B cell (primary cell): ENCODE measurements at regions not wholly inside any gene's neighbourhood (a gene's known extent, or its start where the extent isn't known, plus 50 kb on each side); places are given as distances from the start of the nearest gene placed in this dataset.

Experiments
- ATAC-seq: fragments of 200-7000 bp; cut with Tn5 transposase; one replicate; pipeline ENCODE4 v1.10.0; 2021; ENCODE audit warnings: low read depth, mild to moderate bottlenecking, moderate number of reproducible peaks, moderate library complexity
- CTCF ChIA-PET: fragments of 350-600 bp; sonication (Branson Sonifier 250); formaldehyde crosslinking; loops from one replicate; lab custom pipeline; 2021; ENCODE audit warnings: antibody characterized with exemption, inconsistent platforms; lab: Charles Lee
- POLR2A ChIA-PET: fragments of 350-600 bp; sonication (Branson Sonifier 250); formaldehyde crosslinking; loops from one replicate; lab custom pipeline; 2021; ENCODE audit warnings: antibody characterized with exemption; lab: Charles Lee
- DNase-seq: peaks from one replicate; pipeline ENCODE4 v3.0.0; 2013
- H2AFZ ChIP-seq: 2 replicates; pipeline ENCODE4 v1.6.1; 2012; ENCODE audit warnings: mild to moderate bottlenecking, low read depth, low read length; ENCODE audit not compliant: insufficient read depth, poor library complexity, severe bottlenecking
- H3K27ac ChIP-seq, 2 donors: 1 replicate in 1 of 2; 2 replicates in 1 of 2; pipeline ENCODE4 v1.5.1; 2012 to 2013; ENCODE audit warnings: low read length in 2 of 2, mild to moderate bottlenecking in 2 of 2, moderate library complexity in 1 of 2
- H3K27me3 ChIP-seq, 4 experiments: fragments of 200-600 bp in 1 of 4; sonication (generic) in 1 of 4; replicated peaks in 1 of 4; 1 replicate in 2 of 4; 2 replicates in 2 of 4; pipeline versions ENCODE4 v1.6.1 to v1.7.0; 2013 to 2016; ENCODE audit warnings: low read length in 3 of 4, mild to moderate bottlenecking in 2 of 4, mixed read lengths in 1 of 4, moderate library complexity in 1 of 4; ENCODE audit not compliant: insufficient read depth in 4 of 4, control insufficient read depth in 3 of 4; ENCODE audit errors: control extremely low read depth in 1 of 4
- H3K36me3 ChIP-seq, 2 experiments: replicated peaks in 1 of 2; 1 replicate in 1 of 2; 2 replicates in 1 of 2; pipeline versions ENCODE4 v1.6.1 to v1.7.1; 2013; ENCODE audit warnings: low read length in 1 of 2; ENCODE audit not compliant: insufficient read depth in 2 of 2, control insufficient read depth in 1 of 2; ENCODE audit errors: control extremely low read depth in 1 of 2, extremely low read depth in 1 of 2
- H3K4me1 ChIP-seq, 2 donors: fragments of 200-600 bp in 1 of 2; sonication (generic) in 1 of 2; 1 replicate in 1 of 2; 2 replicates in 1 of 2; pipeline versions ENCODE4 v1.5.1 to v1.6.1; 2013 to 2017; ENCODE audit warnings: low read length in 2 of 2; ENCODE audit not compliant: control insufficient read depth in 2 of 2, insufficient read depth in 2 of 2
- H3K4me2 ChIP-seq: replicated peaks from 2 replicates; pipeline ENCODE3; 2012; ENCODE audit warnings: mild to moderate bottlenecking, low read depth, low read length; ENCODE audit not compliant: poor library complexity, severe bottlenecking
- H3K4me3 ChIP-seq, 5 experiments: fragments of 200-600 bp in 1 of 5; sonication (generic) in 1 of 5; 1 replicate in 3 of 5; 2 replicates in 2 of 5; pipeline versions ENCODE4 v1.5.1 to v1.7.0; 2011 to 2016; ENCODE audit warnings: low read length in 4 of 5, mild to moderate bottlenecking in 4 of 5, low read depth in 2 of 5, control low read depth in 1 of 5, moderate library complexity in 1 of 5; ENCODE audit not compliant: insufficient read depth in 1 of 5; ENCODE audit errors: control extremely low read depth in 1 of 5, extremely low read depth in 1 of 5
- H3K79me2 ChIP-seq: fragments of 200-600 bp; sonication (generic); one replicate; pipeline ENCODE4 v1.6.0; 2016; ENCODE audit warnings: low read length; ENCODE audit not compliant: control insufficient read depth, insufficient read depth
- H3K9ac ChIP-seq: fragments of 200-600 bp; sonication (generic); 2 replicates; pipeline ENCODE4 v1.6.1; 2017; ENCODE audit warnings: mild to moderate bottlenecking, low read length, moderate library complexity
- H3K9me3 ChIP-seq, 3 donors: one replicate each; pipeline versions ENCODE4 v1.6.1 to v1.7.1; 2013; ENCODE audit warnings: low read length in 2 of 3; ENCODE audit not compliant: control insufficient read depth in 2 of 3, insufficient read depth in 1 of 3; ENCODE audit errors: control extremely low read depth in 1 of 3
- H4K20me1 ChIP-seq: 2 replicates; pipeline ENCODE4 v1.6.0; 2012; ENCODE audit warnings: mild to moderate bottlenecking, low read length; ENCODE audit not compliant: insufficient read depth, control insufficient read depth, poor library complexity, severe bottlenecking
- H3K27ac Mint-ChIP-seq: one replicate; pipeline ENCODE4 v1.8.0; 2021; ENCODE audit warnings: mixed read lengths
- H3K27me3 Mint-ChIP-seq: one replicate; pipeline ENCODE4 v1.8.0; 2021; ENCODE audit warnings: mixed read lengths
- H3K4me1 Mint-ChIP-seq: one replicate; pipeline ENCODE4 v1.8.0; 2021; ENCODE audit warnings: mixed read lengths
- H3K4me3 Mint-ChIP-seq: one replicate; pipeline ENCODE4 v1.8.0; 2021; ENCODE audit warnings: mixed read lengths
- H3K9me3 Mint-ChIP-seq: one replicate; pipeline ENCODE4 v1.8.0; 2022; ENCODE audit warnings: mixed read lengths; ENCODE audit not compliant: insufficient read depth
- EZH2 ChIP-seq: IDR thresholded peaks from 2 replicates; pipeline ENCODE4 v1.6.1; 2012; ENCODE audit warnings: borderline replicate concordance, low read depth, mild to moderate bottlenecking, moderate library complexity, low read length; ENCODE audit not compliant: insufficient read depth, poor library complexity, severe bottlenecking
- WGBS: methylation state at CpG from one replicate; pipeline ENCODE4 v1.1.5; 2013; ENCODE audit warnings: missing lambda C conversion rate; ENCODE audit not compliant: insufficient coverage; 5-methylcytosine and 5-hydroxymethylcytosine counted together
- intact Hi-C: fragments of 100-400 bp; cut with micrococcal nuclease; formaldehyde crosslinking; loops from one replicate; pipeline ENCODE4 v1.10.0; 2022
- TF ChIP-seq, protein P1 (sequence below): fragments of 200-600 bp; IDR thresholded peaks from one replicate; pipeline ENCODE4 v1.8.0; 2022; ENCODE audit warnings: antibody characterized with exemption, mild to moderate bottlenecking

DNA sequence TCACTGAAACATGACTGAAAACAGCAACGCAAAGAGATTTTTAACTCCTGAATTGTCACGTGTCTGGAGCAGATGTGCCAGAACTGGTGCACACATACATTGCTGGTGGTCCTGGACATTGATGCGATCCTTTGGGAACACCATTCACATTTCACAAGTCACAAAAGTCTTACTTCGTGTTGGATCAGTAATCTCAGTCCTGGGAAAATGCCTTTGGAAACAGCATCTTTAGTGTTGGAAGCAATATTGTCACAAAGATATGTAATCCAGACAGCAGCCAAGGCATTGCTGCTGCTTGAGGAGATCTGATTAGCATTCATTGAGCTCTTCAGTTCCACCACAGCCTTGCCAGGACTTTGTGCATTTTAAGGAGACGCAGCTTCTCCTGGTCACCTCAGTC lies 126.2 kb upstream of the SH3BP4 start:
- H3K4me3 ChIP-seq = no peak overlapping the region
- Mint-ChIP-seq H3K4me3 (no peak overlapping the region), H3K9me3 (no peaks in the 10 kb centered on the region), H3K27me3 (peaks cover 5% of the 10 kb centered on the region), H3K4me1 (no peaks in the 10 kb centered on the region), H3K27ac (no peak overlapping the region)
- TF ChIP-seq EZH2 = no peak
- TF ChIP-seq, protein P1, sequence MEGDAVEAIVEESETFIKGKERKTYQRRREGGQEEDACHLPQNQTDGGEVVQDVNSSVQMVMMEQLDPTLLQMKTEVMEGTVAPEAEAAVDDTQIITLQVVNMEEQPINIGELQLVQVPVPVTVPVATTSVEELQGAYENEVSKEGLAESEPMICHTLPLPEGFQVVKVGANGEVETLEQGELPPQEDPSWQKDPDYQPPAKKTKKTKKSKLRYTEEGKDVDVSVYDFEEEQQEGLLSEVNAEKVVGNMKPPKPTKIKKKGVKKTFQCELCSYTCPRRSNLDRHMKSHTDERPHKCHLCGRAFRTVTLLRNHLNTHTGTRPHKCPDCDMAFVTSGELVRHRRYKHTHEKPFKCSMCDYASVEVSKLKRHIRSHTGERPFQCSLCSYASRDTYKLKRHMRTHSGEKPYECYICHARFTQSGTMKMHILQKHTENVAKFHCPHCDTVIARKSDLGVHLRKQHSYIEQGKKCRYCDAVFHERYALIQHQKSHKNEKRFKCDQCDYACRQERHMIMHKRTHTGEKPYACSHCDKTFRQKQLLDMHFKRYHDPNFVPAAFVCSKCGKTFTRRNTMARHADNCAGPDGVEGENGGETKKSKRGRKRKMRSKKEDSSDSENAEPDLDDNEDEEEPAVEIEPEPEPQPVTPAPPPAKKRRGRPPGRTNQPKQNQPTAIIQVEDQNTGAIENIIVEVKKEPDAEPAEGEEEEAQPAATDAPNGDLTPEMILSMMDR = no peak
- no peak overlapping the region for H3K27ac ChIP-seq
- no peak overlapping the region for H3K4me2 ChIP-seq
- no peak overlapping the region for H2AFZ ChIP-seq
- H3K27me3 ChIP-seq = no peaks in the 10 kb centered on the region
- ATAC-seq (no peak), DNase-seq (no peak)
- no peak overlapping the region for H3K9ac ChIP-seq
- H3K9me3 ChIP-seq = no peaks in the 10 kb centered on the region
- ChIA-PET POLR2A (no interaction called here), CTCF (no interaction called here)
- no peaks in the 10 kb centered on the region for H3K36me3 ChIP-seq
- no peaks in the 10 kb centered on the region for H4K20me1 ChIP-seq
- H3K4me1 ChIP-seq = no peaks in the 10 kb centered on the region
- 85% methylated on average over 4 of the region's 5 CpGs for WGBS
- no peaks in the 10 kb centered on the region for H3K79me2 ChIP-seq
- intact Hi-C loops = no loop called here

DNA sequence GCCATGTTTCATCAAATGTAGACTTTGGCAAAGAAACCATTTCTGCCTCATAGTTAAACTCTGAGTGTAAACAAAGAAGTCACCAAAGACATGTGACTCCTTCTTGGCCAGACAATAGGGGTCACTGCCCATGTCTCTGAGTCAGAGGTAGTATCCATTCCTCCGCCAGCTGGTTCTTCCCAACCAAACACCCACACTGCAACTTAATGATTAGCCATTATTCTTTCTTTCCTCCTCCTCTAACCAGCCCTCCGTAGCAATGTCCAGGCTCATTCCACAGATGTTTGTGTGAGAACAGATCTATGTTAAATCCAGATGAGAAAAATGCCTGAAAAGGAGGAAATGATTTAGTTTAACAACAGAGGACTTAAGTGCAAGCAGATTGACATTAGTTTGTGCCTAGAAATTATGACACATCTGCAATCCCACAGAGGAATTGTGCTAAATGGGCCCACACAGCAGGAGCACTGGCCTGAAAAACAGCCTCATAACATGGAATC lies 127.9 kb upstream of the SH3BP4 start:
- no peaks in the 10 kb centered on the region for H3K4me1 ChIP-seq
- H3K27me3 ChIP-seq = no peaks in the 10 kb centered on the region
- no peaks in the 10 kb centered on the region for H4K20me1 ChIP-seq
- no peak overlapping the region for H3K4me3 ChIP-seq
- H3K27ac ChIP-seq = no peak overlapping the region
- H2AFZ ChIP-seq = no peak overlapping the region
- H3K27me3 Mint-ChIP-seq = peaks cover 5% of the 10 kb centered on the region
- ChIA-PET CTCF (no interaction called here), POLR2A (no interaction called here)
- DNase-seq (no peak), ATAC-seq (no peak)
- intact Hi-C loops = no loop called here
- no peaks in the 10 kb centered on the region for H3K79me2 ChIP-seq
- no peak overlapping the region for H3K4me2 ChIP-seq
- TF ChIP-seq EZH2 = no peak
- TF ChIP-seq, protein P1 = no peak
- H3K27ac Mint-ChIP-seq = no peak overlapping the region
- no peaks in the 10 kb centered on the region for H3K9me3 ChIP-seq
- H3K4me1 Mint-ChIP-seq = no peaks in the 10 kb centered on the region
- WGBS = no CpG with 5 or more reads among the region's 2 CpGs
- no peaks in the 10 kb centered on the region for H3K9me3 Mint-ChIP-seq
- H3K4me3 Mint-ChIP-seq = no peak overlapping the region
- H3K36me3 ChIP-seq = no peaks in the 10 kb centered on the region
- no peak overlapping the region for H3K9ac ChIP-seq
